GM21786 (cell line): ENCODE measurements at regions not wholly inside any gene's neighbourhood (a gene's known extent, or its start where the extent isn't known, plus 50 kb on each side); places are given as distances from the start of the nearest gene placed in this dataset.
A peak's percentile ranks its signal among the peaks of the same experiment; 100 is the strongest.

Experiments used
- ATAC-seq: cut with Tn5 transposase; IDR thresholded peaks from one replicate; pipeline ENCODE4 v1.9.1; 2021; ENCODE audit not compliant: unreplicated experiment

- ATAC-seq = no peak
Observed at GRCh38 chr1:221408117-221408803, 333.6 kb downstream of the DUSP10 start.

GRCh38 chr1:221411283-221411682 lies 330.6 kb downstream of the DUSP10 start:
- no peak for ATAC-seq

GRCh38 chr1:221414772-221415539 lies 326.9 kb downstream of the DUSP10 start:
- no peak for ATAC-seq

GRCh38 chr1:221415651-221416050 lies 326.2 kb downstream of the DUSP10 start:
- ATAC-seq = no peak

GRCh38 chr1:221416142-221416541 lies 325.7 kb downstream of the DUSP10 start:
- no peak for ATAC-seq

- no peak for ATAC-seq
Observed at GRCh38 chr1:221416723-221417122, 325.2 kb downstream of the DUSP10 start.

GRCh38 chr1:221418346-221418745 lies 323.5 kb downstream of the DUSP10 start:
- no peak for ATAC-seq

- ATAC-seq = no peak
Observed at GRCh38 chr1:221419513-221420095, 322.3 kb downstream of the DUSP10 start.

- no peak for ATAC-seq
Observed at GRCh38 chr1:221429264-221429663, 312.6 kb downstream of the DUSP10 start.

GRCh38 chr1:221430152-221430960 lies 311.5 kb downstream of the DUSP10 start:
- no peak for ATAC-seq

- ATAC-seq = no peak
Observed at GRCh38 chr1:221431068-221431651, 310.7 kb downstream of the DUSP10 start.

GRCh38 chr1:221431961-221432360 lies 309.9 kb downstream of the DUSP10 start:
- no peak for ATAC-seq

GRCh38 chr1:221435504-221435904 lies 306.4 kb downstream of the DUSP10 start:
- peak; percentile 33 for ATAC-seq

- no peak for ATAC-seq
Observed at GRCh38 chr1:221437171-221437570, 304.7 kb downstream of the DUSP10 start.

- ATAC-seq = no peak
Observed at GRCh38 chr1:221437926-221438325, 304.0 kb downstream of the DUSP10 start.

- ATAC-seq = peak; percentile 86
Observed at GRCh38 chr1:221439008-221439746, 302.7 kb downstream of the DUSP10 start.

GRCh38 chr1:221439747-221440501 lies 302.0 kb downstream of the DUSP10 start:
- peak; percentile 47 for ATAC-seq

GRCh38 chr1:221440658-221441057 lies 301.2 kb downstream of the DUSP10 start:
- no peak for ATAC-seq

GRCh38 chr1:221442056-221442455 lies 299.8 kb downstream of the DUSP10 start:
- no peak for ATAC-seq
